Right lobe of liver (tissue), 4 donors: ENCODE measurements at regions not wholly inside any gene's neighbourhood (a gene's known extent, or its start where the extent isn't known, plus 50 kb on each side); places are given as distances from the start of the nearest gene placed in this dataset.

ENCODE experiments used
- POLR2A ChIP-seq: fragments of 450-650 bp; IDR thresholded peaks from one replicate; pipeline ENCODE4 v1.6.1; 2017; ENCODE audit warnings: antibody characterized with exemption, mild to moderate bottlenecking
- TF ChIP-seq, protein P1 (sequence below), 4 donors: fragments of 200-600 bp in 3 of 4; fragments of 450-650 bp in 1 of 4; IDR thresholded peaks; one replicate each; pipeline versions ENCODE4 v1.5.1 to v1.8.0; 2016 to 2022; ENCODE audit warnings: antibody characterized with exemption in 4 of 4, mild to moderate bottlenecking in 2 of 4
- donor health status: DM: no; HTN: no; CAD: no.
- donor health status: DM: no; HTN: no; CAD: no.
- donor health status: DM: no; HTN: yes; CAD: no.

DNA sequence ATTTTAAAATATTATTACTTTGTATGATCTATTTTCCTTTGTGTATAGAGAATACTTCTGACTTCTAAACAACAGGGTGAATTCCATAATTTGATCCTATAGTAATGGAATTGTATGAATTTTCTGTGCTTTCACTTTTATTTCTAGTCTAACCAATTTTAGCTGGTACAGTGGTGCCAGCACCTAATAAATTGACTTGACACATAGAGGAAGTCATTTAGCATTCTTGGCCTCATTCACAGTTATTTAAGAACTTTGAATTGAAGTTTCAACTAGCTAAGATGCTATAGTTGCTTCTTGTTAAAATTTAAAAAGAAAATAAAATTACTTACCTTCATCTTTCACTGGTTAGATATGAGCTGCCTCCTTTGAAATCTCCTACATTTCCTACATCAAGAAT lies 220.4 kb downstream of the CPS1 start:
- TF ChIP-seq, protein P1, sequence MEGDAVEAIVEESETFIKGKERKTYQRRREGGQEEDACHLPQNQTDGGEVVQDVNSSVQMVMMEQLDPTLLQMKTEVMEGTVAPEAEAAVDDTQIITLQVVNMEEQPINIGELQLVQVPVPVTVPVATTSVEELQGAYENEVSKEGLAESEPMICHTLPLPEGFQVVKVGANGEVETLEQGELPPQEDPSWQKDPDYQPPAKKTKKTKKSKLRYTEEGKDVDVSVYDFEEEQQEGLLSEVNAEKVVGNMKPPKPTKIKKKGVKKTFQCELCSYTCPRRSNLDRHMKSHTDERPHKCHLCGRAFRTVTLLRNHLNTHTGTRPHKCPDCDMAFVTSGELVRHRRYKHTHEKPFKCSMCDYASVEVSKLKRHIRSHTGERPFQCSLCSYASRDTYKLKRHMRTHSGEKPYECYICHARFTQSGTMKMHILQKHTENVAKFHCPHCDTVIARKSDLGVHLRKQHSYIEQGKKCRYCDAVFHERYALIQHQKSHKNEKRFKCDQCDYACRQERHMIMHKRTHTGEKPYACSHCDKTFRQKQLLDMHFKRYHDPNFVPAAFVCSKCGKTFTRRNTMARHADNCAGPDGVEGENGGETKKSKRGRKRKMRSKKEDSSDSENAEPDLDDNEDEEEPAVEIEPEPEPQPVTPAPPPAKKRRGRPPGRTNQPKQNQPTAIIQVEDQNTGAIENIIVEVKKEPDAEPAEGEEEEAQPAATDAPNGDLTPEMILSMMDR (IDR thresholded peaks at IDR 0.05) = no peak
- TF ChIP-seq POLR2A = no peak
